Hypothalamus (tissue), 51 donors: ENCODE measurements at regions not wholly inside any gene's neighbourhood (a gene's known extent, or its start where the extent isn't known, plus 50 kb on each side); places are given as distances from the start of the nearest gene placed in this dataset.
A peak's percentile ranks its signal among the peaks of the same experiment; 100 is the strongest.

ENCODE experiments used
- DNase-seq, 51 donors: peaks; one replicate each; lab custom pipeline; 2025; lab: John Stamatoyannopoulos, UW

DNA sequence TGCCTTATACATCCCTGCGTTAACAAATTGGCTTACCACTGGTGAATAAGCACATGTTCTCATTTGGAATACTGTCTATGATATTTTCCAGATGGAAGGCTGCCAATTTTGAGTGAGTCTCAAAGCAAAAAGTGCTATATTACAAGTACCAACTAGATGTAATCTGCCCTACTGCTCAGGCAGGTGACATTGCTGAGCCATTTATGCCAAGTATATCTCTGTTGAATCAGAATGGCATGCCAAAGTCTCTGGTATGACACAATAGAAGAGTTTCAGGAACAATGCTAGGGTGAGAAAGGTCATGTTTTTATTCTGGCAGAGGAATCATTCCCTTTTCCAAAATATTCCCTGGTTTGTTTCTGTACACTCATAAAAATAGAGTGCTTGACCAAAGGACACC lies 356.5 kb downstream of the CDH9 start:
- no peak for DNase-seq

DNA sequence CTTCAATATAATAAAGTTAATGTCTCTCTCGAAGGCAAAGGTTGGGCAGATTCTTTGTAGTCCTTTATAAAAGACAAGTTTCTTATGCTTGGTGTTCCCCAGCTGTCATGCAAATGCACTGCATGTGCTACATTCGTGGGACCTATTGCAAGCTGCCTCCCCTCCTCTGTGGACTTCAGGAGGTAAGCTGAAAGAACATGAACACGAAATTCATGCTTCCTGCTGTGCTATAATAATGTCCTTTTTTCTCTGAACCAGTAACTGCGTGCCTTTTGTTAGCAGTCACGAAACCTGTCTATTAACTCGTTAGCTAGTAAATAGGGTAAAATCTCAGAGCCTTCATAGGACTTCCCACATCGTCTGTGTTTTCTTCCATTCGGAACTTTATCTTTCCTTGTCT lies 363.5 kb downstream of the CDH9 start:
- DNase-seq = no peak

DNA sequence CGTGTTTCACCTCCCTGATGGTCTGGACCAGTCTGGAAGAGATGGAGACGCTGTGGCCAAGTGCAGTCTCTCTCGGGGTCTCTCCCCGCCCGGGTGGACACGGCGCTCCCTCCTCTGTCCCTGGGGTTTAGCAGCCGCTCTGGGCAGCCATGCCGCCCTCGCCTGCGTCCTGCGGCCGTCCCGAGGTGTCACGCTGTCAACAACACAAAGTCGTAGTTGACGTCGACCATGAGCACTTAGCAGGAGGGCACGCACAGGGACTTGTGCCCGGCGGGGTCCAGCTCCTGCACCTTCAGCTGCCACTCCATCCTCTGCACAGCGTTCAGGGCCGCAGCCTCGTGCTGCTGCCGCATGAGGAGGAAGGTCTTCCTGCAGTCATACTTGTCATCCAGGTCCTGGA lies 368.9 kb downstream of the CDH9 start:
- DNase-seq = no peak

DNA sequence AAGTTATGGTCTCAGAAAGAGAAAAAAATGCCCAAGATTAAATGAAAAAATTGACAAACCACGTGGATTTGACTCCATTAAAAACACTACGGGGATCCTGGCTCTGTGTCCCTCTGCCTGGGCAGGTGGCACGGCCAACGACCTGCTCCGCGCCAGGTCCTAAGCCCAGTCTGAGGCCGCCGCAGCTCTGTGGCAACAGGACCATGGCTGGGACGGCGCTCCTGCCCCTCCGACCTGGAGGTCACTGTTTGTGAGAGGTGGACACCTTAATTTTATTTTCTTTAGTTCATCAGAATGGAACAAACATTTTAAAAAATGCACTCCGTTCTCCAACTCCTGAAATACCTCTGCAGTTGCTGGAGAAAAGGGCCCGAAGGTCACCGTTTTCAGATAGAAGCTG lies 369.4 kb downstream of the CDH9 start:
- DNase-seq = no peak

DNA sequence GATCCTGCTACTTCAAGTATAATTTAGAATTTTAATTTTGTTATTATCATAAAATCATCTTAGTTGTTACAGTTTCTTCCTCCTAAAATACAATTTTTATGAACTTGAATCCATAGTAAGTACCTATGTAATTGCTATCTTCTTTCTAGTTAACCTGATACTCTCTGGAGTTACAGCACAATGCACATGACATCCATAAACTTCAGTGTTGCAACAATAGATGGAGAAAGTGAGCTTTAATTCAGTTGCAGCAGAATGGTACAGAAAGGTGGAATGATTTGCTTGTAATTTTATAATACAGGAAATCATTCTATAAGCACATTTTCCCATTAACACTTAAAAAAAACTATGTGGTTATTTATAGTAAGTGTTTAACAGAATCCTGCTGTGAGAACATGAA lies 372.0 kb downstream of the CDH9 start:
- DNase-seq = no peak

DNA sequence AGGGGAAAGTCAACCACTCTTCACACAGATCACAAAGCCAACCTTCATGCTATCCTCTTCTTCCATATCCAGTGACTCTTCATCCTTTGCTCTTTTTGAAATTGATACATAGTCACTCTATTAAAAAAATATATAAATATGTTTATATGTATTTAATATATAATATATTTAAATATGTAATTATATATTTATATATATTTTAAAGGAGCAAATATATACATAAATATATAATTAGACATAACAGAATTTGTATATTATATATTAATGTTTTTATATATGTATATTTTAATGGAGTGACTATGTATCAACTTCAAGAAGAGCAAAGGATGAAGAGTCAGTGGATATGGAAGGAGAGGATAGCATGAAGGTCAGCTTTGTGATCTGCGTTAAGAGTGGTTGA lies 374.9 kb downstream of the CDH9 start:
- no peak for DNase-seq

DNA sequence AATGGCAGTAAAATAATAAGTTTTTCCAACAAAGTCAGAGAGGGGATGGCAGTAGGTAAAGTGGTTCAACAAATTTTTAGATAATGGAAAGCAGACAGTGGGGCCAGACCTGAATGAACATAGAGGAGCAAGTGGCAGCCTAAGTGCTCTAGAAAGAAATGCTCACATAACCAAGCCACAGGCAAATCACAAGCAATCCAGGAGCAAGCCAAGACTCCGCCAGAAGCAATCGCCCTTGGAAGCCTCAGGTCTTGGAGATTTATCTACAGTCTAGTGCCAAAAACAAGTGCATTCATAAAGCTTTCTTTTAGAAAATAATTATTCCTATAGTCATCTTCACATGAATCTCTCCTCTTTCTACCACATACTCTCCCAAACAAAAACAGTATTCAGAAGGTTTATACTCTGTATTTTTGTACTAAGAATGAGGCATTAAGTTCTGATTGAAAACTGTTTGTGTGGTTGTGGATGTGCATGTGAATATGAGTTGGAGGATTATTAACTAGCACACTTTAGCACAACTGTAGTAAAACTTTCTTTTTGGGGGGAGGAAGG lies 375.5 kb downstream of the CDH9 start:
- no peak for DNase-seq

DNA sequence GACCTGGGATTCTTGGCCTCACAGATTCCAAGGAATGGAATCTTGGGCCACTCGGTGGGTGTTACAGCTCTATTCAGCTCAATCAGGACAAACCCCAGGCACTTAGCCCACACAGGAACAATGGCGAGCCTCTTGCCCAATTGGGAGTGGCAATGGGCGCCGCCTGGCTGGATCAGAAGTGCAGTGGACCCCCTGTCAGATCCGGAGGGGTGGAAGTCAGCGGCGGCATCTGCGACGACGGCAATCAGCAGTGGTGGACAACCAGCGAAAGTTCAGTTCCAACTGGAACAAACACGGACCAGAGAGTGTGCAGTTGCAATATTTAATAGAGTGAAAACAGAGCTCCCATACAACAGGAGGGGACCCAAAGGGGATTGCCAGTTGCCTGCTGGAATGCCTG lies 378.3 kb downstream of the CDH9 start:
- no peak for DNase-seq

DNA sequence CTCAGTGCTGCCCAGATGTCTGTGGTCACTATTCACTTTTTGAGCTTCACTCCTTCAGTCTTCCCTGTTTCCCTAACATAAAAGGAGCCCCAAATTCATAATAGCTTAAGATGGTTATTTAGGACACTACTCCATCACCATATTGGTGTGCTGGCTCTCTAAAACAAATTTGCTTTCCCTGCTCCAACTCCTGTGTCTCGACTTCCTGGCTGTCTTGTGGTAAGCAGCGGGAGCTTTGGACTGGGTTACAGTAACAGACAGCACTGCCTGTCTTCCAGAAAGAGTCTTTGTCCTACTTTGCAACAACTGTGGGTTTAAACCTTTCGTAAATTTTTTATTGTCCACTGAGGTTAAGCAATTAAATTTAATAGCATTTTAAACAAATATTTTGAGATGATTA lies 389.4 kb downstream of the CDH9 start:
- DNase-seq = no peak

DNA sequence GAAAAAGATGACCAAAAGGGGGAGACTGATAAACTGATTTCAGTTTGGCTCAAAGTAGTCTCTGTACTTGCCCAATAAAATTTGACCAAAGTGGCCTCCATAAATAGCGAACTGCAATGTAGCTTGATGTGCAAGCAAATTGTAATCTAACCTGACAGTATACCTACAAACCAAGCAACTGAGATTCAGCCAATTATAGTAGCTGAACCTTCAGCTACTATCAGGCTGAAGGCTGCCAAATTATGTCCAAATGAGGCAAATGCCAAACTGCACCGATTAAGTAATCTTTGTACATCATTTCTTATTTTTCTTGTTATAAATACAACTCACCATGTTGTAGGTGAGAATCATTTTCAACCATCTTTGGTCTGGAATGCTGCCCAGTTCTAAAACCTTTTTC lies 390.6 kb downstream of the CDH9 start:
- DNase-seq = no peak

DNA sequence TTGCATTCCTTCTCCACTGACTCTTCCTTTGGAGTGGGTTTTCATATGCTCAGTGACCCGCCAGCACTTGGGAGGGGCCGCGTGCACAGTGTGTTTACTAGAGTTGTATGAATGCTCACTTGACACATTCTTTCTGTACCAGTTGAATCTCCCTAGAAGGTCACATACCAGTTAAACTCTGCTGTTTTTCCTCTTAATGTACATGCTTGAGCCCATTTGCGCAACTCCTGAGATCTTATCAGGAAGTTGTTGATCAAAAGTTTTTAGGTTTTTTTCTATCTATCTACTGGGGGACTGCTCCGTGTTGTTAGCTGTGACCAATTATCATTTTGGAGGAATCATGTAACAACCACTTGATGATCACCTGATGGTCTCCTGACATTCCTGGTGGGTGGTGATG lies 392.7 kb downstream of the CDH9 start:
- DNase-seq = no peak

DNA sequence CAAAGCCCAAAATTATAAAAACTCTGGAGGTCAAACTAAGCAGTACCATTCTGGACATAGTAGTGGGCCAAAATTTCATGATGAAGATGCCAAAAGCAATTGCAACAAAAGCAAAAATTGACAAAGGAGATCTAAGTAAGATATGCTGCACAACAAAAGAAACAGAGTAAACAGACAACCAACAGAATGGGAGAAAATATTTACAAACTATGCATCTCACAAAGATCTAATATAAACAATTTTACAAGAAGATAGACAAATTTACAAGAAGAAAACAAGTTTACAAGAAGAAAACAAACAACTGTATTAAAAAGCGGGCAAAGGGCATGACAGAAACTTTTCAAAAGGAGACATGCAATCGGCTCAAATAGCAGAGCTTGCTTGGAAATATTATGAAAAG lies 396.9 kb downstream of the CDH9 start:
- DNase-seq = no peak

DNA sequence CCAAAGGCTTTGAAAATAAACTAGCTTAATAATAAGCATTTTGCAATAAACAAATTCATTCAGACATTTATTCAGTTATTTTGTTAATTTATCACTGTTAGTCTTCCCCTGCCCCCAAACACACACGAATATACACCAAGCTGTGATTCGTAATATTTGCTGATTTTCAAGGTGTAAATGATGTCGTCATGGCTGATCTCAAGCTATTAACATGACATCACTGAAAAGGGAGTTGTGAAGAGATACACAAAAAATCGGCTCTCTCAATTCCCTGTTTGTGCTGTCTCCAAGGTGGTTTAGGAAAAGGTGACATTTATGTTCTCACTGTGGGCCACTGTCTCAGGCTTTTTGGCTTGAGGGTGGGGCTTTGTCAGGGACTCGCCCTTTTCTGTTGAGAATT lies 413.3 kb downstream of the CDH9 start:
- no peak for DNase-seq

DNA sequence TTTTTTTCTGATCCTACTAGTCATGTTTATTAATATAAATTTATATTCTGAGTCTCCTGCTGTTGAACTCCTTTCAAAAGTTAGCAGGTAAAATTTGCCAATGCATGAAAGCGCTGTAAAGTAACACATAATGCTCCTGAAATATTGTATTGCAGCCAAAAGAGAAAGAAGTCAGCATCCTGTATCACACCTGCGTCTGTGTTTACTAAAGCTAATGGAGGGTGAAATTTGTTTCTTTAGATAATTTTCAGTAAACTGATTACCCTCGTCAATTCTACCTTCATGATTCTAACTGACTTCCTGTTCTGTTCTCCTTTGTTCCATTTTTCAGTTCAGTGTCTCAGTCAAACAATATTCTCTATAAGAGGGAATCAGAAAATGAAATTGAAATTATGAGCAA lies 415.4 kb downstream of the CDH9 start:
- DNase-seq = no peak

DNA sequence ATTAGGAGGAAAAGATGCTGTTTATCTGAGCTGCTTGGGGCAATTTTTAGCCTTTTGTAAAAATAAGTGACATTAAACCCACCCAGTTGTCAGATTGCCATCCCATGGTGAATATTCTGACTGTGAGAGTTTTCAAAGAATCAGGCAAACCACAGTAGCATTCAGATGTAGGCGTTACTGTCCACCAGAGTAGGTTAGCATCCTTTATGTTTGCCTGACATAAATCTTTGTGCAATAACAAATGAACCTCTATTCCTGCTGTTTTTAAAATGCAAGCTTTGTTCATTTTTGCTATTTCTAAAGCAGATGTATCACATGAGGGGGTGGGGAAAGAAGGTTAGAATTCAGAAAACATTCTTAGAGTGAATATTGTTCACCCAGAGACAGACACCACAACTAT lies 427.8 kb downstream of the CDH9 start:
- no peak for DNase-seq

DNA sequence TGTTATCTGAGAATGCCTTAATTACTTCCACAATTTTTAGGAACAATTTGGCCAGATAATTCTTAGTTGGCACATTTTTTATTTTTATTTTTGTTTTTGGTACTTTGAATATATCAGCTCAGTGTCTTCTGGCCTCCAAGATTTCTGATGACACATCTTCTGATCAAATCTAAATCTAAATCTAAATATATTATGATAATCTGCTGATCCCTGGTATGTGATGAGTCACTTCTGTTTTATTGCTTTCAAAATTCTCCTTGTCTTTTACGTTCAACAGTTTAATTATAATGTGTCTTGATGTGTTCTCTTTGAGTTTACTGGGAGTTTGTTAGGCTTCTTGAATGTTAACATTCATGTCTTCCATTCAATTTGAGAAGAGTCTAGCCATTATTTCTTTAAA lies 436.8 kb downstream of the CDH9 start:
- DNase-seq = no peak

DNA sequence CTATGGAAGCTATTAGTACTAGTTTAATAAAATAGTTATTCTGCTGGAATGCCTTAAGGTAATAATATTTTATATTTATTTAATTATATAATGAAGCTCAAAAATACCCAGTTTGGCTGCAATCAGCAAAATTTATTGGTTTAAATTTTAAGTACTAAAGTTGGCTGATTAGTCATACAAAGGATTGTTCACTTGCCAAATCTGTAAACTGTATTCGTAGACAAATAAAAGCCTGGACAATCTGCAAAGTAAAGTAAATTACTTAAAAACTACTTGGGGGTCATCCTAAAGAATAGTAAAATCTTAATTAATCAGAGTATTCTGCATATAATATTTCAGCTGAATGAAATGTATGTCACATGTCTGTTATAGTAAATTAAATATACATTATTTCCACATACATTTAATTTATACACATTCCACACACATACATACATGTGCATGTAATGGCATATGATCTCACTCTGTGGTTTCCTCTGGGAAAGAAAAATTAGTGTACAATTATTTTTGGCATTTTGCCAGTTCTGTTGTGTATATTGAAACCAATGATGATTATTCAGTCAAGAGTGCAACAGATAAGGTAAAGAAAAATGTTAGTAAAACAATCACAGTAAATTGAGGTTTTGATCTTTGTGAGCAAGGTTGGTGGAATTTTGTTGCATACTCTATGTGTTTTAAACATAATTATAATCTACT lies 455.9 kb downstream of the CDH9 start:
- DNase-seq = no peak

DNA sequence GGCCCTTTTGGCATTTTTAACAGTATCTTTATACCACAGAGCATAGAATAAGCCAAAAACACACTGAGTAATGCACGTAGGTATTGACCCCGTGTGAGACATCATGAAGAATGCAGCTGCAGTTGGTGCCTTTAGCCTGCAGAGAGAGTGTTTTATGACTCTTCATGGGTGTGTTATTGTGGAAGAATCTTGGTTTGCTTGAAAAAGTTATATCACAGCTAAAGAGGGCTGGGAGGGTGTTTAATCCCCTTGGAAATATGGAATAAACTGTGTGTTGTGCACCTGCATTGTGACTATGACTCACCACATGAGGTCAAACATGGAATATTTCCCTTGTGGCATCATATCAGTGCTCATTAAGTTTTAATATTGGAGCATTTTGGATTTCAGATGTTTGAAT lies 458.7 kb downstream of the CDH9 start:
- no peak for DNase-seq

DNA sequence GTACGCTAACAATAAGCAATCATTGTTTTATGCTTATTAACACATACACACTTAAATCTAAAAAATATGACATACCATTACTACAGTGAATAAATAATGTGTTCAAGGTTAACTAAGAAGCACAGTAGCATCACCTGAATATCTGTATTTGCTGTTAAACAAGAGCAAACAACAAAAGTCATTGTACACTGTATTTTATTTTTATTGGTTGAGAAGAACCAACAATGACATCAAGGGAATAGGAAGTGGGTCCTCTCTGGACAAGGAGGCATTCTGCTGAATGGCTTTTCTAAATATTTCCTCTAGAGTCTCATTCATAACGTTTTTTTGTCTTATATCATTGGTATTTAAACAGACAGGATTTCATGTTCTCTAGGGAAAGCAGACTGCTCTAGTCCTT lies 460.4 kb downstream of the CDH9 start:
- DNase-seq = no peak

DNA sequence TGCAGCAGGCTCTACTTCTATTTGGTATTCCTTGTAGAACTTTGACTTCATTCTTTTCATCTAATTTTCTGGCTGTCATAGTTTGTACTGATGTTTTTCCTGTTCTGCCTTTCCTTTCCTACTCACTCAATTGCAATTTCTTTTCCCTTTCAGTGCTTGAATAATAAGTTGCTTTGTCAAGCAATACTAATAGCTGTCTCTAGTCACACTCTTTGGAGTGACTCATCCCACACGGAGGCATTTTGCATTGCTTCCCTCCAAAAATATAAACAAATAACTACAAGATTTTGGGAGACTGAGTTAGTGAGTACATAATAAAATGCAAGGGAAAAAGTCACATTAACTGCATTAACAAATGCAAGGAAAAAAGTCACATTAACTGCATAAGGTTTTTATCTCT lies 465.9 kb downstream of the CDH9 start:
- DNase-seq = no peak

DNA sequence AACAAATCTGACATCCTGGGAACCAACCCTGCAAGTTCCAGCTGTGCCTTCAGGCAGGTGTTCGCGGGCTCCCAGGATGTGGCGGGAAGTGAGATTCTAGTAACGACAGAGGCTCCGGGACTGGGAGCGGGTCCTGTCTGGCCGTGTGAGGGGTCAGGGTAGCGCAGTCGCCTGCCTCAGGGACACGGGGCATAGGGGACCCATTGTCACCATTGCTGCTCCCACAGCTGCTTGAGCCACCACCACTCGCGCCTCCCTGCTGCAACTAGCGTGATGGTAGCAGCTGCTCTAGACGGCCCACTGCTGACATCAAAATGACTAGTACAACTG lies 468.5 kb downstream of the CDH9 start:
- peak in 1 of 51 donors; percentile 0 for DNase-seq

DNA sequence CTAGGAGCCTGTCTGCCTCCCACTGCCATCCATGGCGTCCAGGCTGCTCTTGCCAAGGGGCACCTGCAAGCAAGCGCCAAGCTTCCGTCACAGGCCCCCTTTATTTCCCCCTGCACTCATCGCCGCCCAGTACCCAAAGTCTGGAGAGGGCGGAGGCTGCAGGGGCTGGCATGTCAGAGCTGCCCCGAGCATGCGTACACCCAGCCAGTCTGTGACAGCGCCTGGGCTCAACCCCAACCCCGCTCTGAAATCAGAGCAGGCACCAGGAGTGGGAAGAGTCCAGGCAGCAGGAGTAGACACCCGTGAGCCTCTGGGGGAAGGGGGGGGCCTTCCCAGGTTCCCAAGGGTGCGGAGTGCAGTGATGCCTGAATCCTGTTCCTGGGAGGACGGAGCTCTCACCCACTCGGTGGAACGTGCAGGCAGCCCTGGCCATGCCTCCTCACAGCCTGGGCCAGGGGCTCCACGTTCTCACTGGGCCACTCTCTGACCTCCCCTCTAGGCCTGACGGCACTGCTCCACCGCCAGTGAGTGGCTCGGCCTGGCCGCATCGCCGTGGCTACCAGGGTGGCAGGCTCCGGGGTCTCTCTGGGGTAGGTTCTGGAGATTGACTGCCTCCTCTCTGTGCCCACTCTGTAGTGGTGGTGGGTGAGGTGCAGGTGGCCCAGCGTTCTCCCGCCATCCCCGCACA lies 469.0 kb downstream of the CDH9 start:
- no peak for DNase-seq

DNA sequence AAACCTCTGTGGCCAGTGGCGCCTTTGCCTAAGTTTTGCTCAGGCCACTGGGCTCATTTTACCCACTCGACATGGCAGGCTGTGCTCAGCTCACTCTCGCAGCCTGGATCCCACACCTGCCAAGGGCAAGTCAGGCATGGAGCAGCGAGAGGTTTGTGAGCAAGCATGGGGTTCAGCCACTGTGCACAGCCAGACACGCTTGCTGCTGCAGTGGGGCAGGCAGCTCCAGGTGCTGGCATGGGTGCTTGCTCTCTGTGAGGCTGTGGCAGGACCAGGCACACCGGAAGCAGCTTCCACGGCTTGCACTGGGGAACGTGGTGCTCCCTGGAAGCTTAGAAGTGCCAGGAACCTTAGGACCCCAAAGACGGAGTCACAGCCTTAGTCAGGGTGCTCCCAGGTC lies 470.1 kb downstream of the CDH9 start:
- no peak for DNase-seq
